A549 (cell line): ENCODE measurements at regions not wholly inside any gene's neighbourhood (a gene's known extent, or its start where the extent isn't known, plus 50 kb on each side); places are given as distances from the start of the nearest gene placed in this dataset.

Experiments used
- CTCF ChIP-seq: fragments of >200 bp; sonication (Bioruptor Twin); formaldehyde crosslinking; IDR thresholded peaks from 3 replicates; pipeline ENCODE4 v1.5.1; 2016
- EP300 ChIP-seq, 2 experiments: fragments of >200 bp; sonication (Bioruptor Twin); formaldehyde crosslinking; IDR thresholded peaks; 2 replicates in 1 of 2; 3 replicates in 1 of 2; pipeline ENCODE4 v1.6.1; 2016 to 2017
- MAX ChIP-seq: IDR thresholded peaks from 2 replicates; pipeline ENCODE4 v1.6.1; 2012
- MYC ChIP-seq: IDR thresholded peaks from 2 replicates; pipeline ENCODE4 v1.6.1; 2012; ENCODE audit warnings: mild to moderate bottlenecking, inconsistent platforms, low read length, improper control_type of control experiment, borderline replicate concordance

- TF ChIP-seq CTCF, result no peak
- TF ChIP-seq MYC, result no peak
- no peak for TF ChIP-seq MAX
- no peak for TF ChIP-seq EP300 (IDR thresholded peaks at IDR 0.05)
Measured at GRCh38 chr13:40447857-40448256, 218.6 kb downstream of the FOXO1 start.
